HG03066 (cell line): ENCODE measurements at regions not wholly inside any gene's neighbourhood (a gene's known extent, or its start where the extent isn't known, plus 50 kb on each side); places are given as distances from the start of the nearest gene placed in this dataset.

Experiments used
- ATAC-seq: cut with Tn5 transposase; IDR thresholded peaks from one replicate; pipeline ENCODE4 v1.9.1; 2021; ENCODE audit warnings: low read depth; ENCODE audit not compliant: unreplicated experiment

DNA sequence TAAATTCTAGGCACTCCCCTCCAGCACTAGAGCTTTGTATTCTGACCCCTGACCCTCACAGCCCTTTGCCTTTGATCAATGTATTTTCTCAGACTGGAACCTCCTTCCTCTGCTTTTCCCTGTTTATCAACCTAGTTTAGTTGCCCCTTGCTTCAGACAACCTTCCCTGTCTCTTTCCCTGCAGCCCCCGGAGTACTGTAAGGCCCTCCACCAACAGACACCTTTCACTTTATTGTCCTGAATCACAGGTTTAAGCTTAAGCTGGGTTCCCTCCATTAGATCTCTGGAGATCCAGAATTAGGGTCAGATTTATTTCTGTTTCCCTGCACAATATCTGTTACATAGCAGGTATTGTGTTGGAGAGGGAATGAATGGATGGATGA is 140.2 kb downstream of the DDX1 start:
- no peak for ATAC-seq

DNA sequence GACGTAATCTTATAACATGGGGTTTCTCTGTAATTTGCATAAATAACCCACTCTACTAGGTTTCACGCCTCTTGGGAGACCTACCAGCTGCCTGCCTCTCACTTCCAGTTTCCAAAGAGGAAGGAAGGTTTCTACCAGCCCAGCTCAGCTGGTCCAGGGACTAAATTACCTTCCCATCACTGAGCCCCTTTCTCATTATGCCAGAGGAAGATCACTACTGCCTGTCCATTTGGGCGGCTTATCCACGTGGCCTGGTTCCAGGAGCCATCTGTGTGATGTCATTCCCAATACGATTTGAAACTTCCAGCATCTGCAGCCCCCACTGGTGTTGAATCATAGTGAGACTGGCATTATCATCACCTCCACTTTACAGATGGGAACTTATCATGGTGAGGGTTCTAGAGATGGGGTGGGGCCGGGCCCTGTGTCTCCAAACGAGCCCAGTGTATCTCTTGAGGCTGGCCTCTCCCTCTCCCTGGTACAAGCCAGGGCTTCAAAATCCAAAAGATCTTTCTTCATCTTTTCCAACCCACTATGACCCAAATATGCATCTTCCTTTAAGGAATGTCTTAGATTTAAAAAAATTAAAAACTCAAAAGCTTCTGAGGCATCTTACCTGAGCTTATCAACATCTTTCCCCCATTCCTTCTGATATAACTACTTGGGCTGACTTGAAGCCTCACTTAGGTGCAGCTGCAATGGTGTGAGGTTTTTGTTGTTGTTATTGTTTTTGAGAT is 140.8 kb downstream of the DDX1 start:
- ATAC-seq, result peak; percentile 94

DNA sequence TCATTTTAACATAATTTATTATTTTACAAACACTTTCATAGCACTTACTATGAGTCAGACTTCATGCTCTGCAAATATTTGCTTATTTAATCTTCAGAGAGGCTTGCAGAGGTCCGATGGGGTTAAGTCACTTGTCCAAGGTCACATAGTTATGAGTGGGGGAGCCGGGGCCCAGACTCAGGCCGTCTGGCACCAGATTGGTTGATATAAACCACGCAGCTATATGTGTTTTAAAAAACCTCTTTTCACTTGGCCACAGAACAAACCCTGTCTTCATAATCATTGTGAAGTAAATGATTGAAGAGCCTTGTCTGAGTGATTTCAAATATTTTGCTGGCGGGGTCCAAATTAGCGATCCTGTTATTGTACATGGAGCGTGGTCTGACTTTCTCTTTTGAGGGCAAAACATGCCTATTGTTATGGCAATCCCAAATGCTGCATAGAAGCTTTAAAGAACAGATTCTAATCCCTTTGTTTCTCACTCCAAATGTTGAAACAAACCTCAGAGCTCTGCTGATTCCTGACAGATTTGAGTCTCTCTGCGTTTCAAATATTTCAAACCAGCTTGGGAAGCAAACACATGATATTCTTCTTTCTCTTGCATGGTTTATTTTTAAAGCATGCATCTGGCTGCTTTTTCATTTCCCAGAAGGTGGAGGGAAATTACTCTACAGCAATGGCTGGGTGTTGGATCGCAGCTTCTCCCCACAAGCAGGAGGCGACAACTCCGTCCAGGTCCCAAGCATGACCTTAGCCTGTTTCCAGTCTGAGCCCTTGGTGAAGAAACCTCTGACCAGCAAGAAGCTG is 142.4 kb downstream of the DDX1 start:
- ATAC-seq, result no peak

DNA sequence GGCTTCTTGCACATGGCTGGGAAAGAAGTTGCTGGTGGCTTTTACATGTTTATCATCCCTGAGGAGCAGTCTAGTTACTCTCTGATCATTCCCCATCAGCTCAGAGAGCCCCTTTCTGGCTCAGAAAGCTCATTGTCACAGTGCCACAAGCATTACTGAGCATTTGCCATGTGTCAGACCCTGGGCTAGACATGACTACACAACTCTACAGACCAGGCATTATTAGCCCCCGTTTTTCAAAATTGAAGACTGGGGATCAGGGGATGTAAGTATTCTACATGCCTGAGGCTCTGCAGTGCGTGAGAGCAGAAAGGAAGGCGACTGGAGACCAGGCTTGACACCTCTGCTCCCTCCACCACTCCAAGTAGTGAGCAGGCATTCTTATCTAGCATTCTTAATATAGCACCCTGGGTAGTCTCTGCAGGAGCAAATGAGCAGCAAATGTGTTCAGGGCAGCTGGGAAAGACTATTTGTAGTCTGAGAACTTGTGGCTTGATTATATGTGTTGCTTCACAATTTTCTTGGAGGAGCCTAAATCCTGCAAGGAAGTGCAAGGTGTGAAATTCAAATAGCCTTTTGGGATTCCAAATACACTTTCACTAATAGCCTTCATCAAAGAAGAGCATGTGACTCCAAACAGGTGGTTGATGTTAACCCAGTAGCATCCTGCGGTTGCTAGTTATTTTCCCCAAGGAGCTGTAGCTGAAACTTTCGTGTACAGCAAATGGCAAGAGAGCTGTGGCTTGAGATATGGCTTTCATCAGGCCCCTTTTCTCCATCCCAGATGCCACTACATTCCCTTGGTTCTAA is 143.2 kb downstream of the DDX1 start:
- no peak for ATAC-seq

DNA sequence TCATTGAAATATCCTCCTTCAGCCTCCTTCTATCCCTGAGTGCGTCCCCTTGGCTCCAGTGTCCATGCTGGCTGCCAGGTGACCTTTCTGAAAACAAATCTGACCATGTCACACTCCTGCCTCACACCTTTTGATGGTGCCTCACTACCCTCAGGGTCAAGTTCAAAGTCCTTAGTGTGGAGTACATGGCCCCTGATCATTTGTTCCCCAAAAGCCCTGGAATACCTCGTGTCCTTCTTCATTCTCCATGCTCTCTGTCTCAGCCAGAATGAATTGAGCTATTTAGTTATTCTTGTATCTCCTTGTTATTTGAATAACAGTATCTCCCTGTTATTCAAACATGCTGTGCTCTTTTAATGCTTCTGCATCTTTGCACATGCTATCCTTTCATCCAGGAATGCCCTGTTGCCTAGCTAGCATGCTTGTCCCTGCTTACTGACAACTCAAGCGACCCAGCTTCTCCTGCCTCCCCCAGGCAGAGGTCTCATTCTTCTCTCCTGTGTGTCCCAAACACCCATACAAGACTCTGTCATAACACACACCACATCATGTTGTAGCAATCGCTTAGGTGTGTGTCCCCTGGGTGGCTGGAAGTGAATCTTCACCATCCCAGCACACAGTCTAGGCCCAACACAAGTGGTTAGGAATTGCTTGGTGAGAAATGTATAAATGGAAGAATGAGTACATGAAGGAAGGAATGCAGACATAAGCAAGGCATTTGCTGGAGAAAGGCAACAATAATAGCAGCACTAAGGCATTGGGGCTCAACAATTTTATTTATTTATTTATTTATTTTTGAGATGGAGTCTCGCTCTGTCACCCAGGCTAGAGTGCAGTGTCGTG is 144.0 kb downstream of the DDX1 start:
- ATAC-seq, result no peak

DNA sequence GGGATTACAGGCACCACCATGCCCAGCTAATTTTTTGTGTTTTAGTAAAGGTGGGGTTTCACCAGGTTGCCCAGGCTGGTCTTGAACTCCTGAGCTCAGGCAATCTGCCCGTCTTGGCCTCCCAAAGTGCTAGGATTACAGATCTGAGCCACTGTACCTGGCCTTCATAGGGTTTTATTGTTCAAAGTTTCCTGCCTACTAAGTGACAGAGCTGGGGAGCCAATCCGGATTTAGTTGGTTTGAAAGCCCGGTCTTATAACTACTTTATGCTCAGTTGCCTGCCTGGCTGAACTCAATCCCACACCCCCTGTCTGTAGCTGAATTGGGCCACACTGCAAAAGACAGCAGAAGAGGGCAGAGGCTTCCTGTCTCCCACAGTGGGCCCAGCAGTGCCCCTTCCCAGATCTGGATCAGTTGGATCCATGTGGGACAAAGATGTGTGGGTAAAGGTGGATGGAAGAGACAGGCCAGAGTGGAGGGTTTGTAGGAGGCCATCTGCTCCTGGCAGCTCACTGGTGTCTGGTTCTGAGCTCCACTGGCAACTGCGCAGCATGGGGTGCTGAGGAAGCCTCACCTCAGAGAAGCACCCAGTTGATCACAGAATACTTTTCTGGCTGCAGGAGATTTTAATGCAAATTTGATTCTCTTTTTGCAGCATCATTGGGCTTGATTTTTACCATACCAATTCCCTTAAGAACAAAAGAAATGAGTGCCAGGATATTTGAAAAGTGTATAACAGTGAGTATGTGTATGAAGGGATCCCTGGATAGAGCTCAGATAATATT is 144.9 kb downstream of the DDX1 start:
- no peak for ATAC-seq

DNA sequence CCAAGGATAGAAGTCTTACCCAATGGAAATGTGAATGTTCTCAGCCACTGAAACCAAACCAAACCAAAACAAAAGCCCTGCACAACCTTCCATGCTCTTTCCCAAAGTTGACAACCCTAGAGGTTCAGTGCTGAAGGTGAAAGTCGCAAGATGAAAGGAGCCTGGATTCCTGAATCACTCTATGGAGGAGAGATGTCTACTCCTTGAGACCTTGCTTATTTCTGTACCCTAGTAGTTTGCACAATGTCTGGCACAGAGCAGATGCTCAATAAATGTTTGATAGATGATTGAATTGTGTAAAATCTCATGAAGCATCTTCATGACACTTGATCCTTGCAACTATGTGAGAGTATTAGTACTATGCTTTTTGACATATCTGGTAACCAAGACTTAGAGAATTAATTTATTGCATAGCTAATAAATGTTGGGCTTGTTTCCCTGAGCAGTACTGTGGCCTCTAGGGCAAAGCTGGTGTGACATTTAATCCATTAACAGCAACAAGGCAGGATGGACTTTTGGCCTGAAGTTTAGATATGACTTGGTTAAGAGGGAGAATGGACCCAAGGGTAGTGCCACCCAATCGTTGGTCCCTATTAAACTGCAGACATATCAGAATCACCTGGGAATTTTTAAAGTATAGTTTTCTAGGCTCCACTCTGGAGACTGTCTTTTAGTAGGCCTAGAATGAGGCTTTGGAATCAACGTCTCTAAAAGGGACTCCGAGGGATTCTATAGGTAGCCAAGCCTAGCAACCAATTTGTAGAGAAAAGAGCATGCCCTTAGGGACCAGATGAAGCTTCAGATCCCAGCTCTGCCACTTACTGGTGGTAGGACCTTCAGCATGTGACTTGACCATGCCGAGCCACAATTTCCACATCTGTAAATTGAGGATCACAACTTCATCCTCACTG is 145.9 kb downstream of the DDX1 start:
- ATAC-seq, result no peak

DNA sequence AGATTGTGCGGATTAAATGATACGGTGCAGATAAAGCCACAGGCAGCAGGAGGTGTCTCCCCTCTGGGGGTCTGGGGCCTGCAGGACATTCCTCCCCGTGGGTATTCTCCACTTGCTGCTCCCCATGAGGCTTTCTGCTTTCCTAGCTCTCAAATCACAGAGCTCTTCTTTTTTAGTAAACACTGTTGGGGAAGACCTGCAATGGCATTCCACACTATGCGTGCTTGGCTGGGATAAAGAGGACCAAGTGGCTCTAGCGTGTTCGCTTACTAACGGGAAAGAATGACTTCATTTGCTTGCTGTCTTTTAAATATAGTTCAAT is 146.5 kb downstream of the DDX1 start:
- ATAC-seq, result no peak

DNA sequence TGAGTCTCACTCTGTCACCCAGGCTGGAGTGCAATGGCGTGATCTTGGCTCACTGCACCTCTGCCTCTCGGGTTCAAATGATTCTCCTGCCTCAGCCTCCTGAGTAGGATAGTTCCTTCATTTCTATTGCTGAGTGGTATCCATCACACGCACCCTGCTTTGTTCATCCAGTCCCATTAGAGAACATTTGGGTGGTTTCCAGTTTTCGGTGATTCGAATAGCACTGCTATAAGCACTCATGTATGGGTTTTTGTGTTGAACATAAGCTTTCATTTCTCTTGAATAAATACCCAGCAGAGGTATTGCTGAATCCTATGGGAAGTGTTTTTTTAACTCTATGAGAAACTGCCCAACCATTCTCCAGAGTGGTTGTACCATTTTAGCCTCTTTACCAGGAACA is 147.3 kb downstream of the DDX1 start:
- no peak for ATAC-seq

DNA sequence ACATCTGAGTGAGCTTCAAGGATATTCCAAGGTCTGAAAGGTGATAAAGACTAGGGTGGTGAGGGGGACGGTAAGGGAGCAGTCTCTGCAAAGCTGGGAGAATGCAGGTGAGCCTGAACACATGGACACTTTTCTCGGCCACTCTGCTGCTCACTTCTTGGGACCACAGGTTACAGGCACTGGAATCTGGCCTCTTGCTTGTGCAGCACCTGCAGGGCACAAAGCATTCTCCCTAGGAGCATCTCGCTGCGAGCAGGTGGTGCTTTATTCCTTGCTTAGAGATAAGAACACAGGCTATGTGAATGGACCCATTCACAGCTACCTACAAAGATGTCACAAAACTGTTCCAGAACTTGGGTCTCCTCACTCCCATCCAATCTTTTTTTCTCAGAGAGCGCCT is 153.2 kb downstream of the DDX1 start:
- no peak for ATAC-seq

DNA sequence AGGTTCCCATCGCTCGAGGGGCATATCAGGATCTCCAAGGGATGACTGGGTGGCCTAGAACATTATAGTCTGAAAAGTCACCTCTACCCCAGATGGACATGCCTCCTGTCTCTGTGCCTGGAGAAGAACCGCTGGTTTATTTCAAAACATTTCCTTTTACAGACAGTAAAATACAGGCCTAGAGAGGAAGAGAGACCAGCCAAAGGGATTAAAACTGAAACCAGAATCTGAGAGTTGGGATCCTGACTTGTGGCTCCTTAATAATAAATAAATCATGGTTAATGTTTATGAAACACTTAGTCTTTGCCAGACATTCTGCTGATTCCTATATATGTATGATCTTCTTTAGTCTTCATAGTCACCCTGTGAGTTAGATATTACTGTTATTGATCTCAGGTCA is 153.7 kb downstream of the DDX1 start:
- ATAC-seq, result no peak

DNA sequence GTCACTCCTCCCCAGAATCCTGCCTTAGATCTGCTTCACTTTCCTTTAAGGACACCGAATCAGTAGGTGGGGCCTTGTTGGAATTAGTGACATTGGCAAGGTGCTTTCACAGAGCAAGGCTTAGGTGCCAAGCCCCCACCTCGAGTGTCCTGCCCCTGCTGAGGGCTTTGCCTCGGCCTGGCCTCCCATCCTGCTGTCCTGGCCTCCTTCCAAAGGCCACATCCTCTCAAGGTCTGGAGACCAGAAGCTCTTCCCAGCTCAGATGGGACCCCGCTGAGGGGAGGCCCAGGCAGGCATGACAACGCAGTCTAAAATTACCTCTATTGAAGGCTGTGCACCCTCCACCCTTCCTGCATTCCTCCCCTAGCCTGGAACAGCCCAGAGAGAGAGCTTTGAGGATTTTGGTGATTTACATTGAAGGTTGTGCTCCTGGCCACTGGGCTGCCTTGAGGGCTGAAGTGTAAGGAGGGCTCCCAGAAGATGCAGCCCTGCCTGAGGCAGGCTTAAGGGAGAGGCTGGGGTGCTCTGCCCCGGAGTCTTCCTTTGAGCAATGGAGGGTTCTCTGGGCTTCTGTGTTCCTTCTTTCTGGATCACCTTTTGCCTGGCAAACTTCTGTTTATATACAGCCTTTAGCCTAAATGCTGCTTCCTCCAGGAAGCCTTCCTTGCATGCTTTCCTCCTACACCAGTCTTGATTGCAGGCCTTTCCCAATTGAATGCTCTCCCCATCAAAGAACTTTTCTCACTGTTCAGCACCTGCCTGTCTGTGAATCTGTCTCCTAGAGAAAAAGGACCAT is 154.4 kb downstream of the DDX1 start:
- ATAC-seq, result no peak

DNA sequence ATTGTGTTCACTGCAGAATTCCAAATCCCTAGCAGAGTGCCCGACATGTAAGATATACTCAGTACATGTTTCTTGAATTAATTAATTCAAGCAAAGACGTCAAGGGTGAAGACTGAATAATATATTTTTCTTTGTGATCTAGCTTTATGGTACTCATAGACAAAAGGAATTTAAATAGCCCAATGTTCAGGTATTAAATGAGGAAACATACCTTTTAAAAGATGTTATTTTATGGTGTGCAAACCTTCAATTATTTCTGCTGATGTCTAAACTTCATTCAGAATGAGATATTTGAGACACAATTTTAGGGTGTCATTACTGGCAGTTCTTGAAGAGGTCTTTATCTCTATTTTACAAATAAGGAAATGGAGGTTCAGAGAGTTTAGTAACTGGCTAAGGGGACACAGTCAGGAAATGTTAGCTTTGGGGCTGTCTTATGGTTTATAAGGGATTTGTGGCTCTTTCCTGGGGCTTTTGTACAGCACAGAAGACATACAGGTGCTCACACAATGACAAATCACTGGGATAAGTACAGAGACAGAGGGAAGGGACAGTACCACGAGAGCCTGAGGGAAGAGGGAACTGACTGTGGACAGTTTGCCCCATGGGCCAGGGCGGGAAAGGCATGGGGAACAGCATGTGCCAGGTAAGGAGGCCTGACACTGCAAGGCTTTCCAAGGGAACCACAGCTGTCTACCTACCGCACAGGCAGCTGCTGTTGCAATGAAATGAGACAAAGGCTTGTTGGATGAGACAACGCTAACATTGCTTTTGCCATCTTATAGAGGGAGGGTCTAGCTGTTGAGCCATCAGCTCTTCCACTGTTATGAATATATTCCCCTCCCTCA is 155.3 kb downstream of the DDX1 start:
- ATAC-seq, result no peak

DNA sequence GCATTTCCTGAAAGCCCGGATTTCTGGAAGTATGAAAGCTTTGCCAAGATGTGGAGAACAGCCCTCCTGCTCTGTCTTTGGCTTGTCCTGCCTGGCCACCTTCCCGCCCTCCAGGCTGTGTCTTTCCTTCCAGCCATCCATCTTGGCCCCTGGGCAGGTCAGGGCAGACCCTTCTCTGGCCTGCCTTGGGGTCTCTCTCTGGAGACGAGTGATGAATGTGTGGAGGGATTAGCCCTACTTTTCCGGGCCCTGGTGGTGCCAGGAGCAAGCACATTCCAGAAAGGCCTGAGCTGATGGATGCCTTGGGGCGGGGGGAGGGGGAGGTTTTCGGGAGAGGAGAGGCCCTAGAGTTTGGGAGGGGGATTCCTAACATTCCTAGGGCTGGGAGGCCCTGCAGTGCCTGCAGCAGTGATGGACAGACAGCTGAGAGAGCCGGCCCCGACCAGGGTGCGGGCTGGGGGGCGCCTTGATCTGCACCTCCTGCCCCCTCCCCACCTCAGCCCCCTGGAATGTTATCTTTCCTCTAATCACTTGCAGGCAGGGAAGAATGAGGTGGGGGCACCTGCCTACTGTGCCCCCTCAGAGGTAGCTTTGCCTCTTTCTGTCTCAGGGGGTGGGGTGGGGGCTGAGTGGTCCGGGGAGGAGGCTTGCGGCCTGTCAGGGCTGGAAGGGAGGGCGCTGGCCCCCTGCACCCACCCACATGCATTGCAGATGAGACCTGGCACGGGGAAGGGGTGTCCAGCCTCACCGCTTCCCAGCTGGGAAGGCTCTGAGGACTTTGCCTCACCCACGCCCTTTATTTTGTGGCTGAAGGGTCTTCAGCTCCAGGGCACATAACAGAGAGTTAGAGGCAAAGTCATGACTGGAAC is 156.2 kb downstream of the DDX1 start:
- ATAC-seq, result no peak

DNA sequence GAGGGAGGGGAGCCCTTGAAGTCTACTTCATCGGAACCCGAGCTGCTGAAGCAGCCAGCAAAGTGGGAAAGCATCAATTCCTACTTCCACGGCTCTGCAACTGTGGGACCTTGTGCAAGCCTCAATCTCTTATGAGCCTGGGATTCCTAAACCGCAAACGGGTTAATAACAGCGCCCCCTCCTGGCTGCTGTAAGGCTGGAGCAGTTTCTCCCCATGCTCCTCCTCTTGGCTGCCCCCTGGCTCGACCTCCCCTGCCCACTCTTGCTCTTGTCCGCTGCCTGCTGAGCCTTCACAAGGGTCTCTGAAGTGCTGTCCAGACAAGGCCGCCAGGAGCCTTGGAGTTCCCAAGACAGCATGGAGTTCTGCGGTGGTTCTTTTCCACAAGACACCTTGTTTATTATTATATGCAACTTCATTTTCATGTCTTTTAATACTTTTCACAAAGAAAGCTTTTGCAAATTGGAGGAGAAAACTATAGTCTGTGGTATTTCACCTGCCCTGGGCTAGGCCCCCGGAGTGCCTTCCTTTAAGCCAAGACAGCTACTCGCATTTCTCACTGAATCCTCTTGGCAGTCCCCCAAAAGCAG is 157.2 kb downstream of the DDX1 start:
- no peak for ATAC-seq
